Activated T-cell treated with anti-CD3 and anti-CD28 coated beads, Interleukin-2, amount 50 U/mL, for 24 hours (primary cell): ENCODE measurements at regions not wholly inside any gene's neighbourhood (a gene's known extent, or its start where the extent isn't known, plus 50 kb on each side); places are given as distances from the start of the nearest gene placed in this dataset.
A peak's percentile ranks its signal among the peaks of the same experiment; 100 is the strongest.
"Not testable (repeated sequence)": the region's sequence is repeated elsewhere in the genome, so short reads cannot be mapped to it uniquely, and the experiment has no call there.

Experiments used
- DNase-seq: peaks from one replicate; pipeline ENCODE4 v3.0.0-alpha.2; 2020
- H3K27ac Mint-ChIP-seq: 2 replicates; pipeline ENCODE4 v1.8.0; 2020; ENCODE audit warnings: mild to moderate bottlenecking, mixed read lengths
- H3K27me3 Mint-ChIP-seq: 2 replicates; pipeline ENCODE4 v1.8.0; 2020; ENCODE audit warnings: mixed read lengths
- H3K36me3 Mint-ChIP-seq: 2 replicates; pipeline ENCODE4 v1.8.0; 2020; ENCODE audit warnings: low read depth, mixed read lengths
- H3K4me1 Mint-ChIP-seq: 2 replicates; pipeline ENCODE4 v1.8.0; 2020; ENCODE audit warnings: low read depth, mixed read lengths
- H3K4me3 Mint-ChIP-seq: 2 replicates; pipeline ENCODE4 v1.8.0; 2020; ENCODE audit warnings: mild to moderate bottlenecking, moderate library complexity, mixed read lengths
- H3K9me3 Mint-ChIP-seq: 2 replicates; pipeline ENCODE4 v1.8.0; 2020; ENCODE audit warnings: mixed read lengths

DNA sequence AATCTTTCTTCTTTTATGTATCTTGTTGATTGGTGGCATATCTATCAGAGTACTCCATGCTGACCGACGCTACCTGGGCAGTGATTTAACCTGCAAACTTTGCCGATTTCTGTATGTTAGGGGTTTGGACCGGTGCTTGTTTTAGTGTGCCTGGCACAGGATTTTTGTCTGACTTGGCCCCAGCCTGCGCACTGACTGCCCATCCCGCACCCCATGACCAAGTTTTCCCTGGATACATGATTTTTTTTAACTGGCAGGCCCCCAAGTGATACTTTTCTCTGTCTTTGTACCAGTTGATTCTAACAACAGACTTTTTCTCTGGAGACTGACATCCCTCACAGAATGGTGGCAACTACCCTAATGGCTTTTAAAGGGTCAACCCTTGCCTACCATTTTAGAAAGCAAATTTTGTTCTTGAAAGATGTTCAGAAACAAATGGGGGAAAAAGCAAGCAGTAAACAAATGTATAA, 69.0 kb upstream of the C1QTNF9B start:
- Mint-ChIP-seq H3K27ac (peak overlapping the region; percentile 85), H3K36me3 (no peaks in the 10 kb centered on the region), H3K27me3 (no peaks in the 10 kb centered on the region), H3K4me3 (peak overlapping the region; percentile 38), H3K9me3 (no peaks in the 10 kb centered on the region), H3K4me1 (peaks cover 40% of the 10 kb centered on the region)
- DNase-seq = no peak

DNA sequence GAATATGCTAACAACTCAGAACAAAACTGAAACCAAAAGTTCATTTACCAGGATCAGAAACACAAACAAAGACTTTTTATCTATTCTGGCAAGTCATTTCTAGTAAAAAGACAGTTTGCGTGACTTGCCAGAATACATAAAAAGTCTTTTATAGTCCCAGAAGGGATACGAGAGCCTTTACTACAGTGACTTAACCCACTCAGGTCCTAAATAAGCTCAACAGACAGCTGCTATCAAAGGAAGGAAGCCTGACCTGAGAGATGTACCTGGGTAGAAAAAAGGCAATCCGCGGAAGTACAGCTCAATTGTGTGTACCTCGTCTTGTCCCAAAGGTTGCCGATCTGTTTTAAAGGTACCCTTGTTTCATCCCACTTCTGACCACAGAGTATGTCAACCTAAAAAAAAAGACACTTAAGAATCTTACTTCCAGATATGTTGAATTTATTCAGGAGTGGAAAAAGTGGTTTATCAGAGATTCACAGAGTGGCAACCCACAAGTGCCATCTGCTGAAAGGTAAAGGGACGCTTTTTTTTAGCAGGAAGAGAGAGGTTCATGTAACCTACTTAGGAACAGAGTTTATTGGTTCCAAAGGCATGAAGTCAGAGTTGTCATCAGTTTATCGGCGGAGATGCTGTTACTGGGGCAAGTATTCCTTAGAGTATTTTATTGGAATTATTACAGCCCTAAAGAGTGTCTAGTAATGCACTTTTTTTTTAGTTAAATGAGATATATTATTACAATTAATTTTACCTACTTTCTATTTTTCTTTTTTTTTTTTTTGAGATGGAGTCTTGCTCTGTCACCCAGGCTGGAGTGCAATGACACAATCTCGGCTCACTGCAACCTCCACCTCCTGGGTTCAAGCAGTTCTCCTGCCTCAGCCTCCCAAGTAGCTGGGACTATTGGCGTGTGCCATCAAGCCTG, 69.7 kb upstream of the C1QTNF9B start:
- no peak for DNase-seq
- Mint-ChIP-seq H3K4me1 (peaks cover 38% of the 10 kb centered on the region), H3K27me3 (no peaks in the 10 kb centered on the region), H3K9me3 (no peaks in the 10 kb centered on the region), H3K27ac (peak overlapping the region; percentile 85), H3K36me3 (no peaks in the 10 kb centered on the region), H3K4me3 (peak overlapping the region; percentile 38)

GRCh38 chr13:23967792-23968191, 70.5 kb upstream of the C1QTNF9B start:
- not testable (repeated sequence) for H3K36me3 Mint-ChIP-seq, H3K9me3 Mint-ChIP-seq, DNase-seq, H3K4me3 Mint-ChIP-seq, H3K27me3 Mint-ChIP-seq
- H3K27ac Mint-ChIP-seq = peak overlapping the region; percentile 66
- peaks cover 38% of the 10 kb centered on the region for H3K4me1 Mint-ChIP-seq

DNA sequence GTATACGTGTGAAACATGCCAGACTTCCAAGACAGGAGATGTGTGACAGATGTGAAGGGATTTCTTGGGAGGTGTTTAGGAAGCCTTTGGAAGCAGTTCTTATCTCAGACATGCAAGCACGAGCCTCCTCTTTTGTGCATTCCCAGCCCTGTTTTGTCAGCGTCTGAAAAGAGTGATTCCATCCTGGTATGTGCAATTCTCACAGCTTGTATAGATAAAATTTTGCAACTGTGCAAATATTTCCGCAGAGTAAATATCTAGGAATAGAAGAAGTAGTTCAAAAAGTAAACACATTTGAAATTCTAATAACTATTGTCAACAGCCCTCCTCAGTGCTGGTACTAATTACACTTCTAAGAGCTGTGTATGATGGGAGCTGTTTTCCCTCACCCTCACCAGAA, 72.3 kb upstream of the C1QTNF9B start:
- H3K4me3 Mint-ChIP-seq = no peak overlapping the region
- H3K27ac Mint-ChIP-seq = no peak overlapping the region
- peaks cover 23% of the 10 kb centered on the region for H3K4me1 Mint-ChIP-seq
- H3K9me3 Mint-ChIP-seq = no peaks in the 10 kb centered on the region
- H3K36me3 Mint-ChIP-seq = no peaks in the 10 kb centered on the region
- DNase-seq = no peak
- H3K27me3 Mint-ChIP-seq = no peaks in the 10 kb centered on the region

DNA sequence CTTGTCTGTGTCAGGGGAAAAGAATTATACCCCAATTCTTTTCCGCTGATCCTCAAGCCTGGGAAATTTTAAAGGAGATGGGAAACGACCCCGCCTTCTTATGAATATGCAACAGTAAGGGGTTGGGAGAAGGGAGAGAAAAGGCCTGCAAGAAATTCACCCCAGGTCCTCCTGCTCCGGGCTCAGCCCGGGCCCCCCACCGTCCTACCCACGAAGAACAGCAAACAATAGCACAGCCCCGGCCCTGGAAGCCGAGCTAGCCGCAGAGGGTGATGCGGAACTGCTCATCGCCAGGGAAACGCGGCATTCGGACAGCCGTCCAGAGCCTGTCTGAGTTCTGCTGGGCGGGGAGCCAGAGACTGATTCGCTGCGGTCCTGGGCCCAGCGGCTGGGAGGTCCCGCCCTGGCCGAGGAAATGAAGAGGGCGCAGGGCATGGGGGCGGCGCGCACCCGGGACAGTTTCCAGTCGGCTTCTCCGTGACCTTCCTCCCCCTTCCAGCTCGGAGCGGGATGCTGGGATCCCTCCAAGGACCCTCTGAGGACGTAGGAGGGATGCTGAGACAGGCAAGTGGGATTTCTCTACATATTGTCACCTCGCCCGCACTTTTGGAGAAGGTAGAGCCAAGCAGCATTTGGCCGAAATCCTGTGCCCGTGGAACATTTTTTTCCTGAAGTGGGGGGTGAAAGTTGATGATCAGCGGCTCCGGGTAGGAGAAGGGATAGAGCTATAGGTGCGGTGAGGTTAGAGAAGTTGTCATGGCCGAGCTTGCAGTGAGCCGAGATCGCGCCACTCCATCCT, 82.3 kb upstream of the C1QTNF9B start:
- no peaks in the 10 kb centered on the region for H3K9me3 Mint-ChIP-seq
- H3K27me3 Mint-ChIP-seq = peaks cover 33% of the 10 kb centered on the region
- no peaks in the 10 kb centered on the region for H3K36me3 Mint-ChIP-seq
- peaks cover 15% of the 10 kb centered on the region for H3K4me1 Mint-ChIP-seq
- peak; percentile 46 for DNase-seq
- peak overlapping the region; percentile 84 for H3K27ac Mint-ChIP-seq
- H3K4me3 Mint-ChIP-seq = peak overlapping the region; percentile 84

GRCh38 chr13:23980160-23980551, 82.9 kb upstream of the C1QTNF9B start:
- Mint-ChIP-seq H3K27ac (peak overlapping the region; percentile 84), H3K36me3 (no peaks in the 10 kb centered on the region), H3K4me3 (peak overlapping the region; percentile 84), H3K4me1 (peaks cover 15% of the 10 kb centered on the region), H3K27me3 (peaks cover 36% of the 10 kb centered on the region), H3K9me3 (no peaks in the 10 kb centered on the region)
- DNase-seq = peak; percentile 89

DNA sequence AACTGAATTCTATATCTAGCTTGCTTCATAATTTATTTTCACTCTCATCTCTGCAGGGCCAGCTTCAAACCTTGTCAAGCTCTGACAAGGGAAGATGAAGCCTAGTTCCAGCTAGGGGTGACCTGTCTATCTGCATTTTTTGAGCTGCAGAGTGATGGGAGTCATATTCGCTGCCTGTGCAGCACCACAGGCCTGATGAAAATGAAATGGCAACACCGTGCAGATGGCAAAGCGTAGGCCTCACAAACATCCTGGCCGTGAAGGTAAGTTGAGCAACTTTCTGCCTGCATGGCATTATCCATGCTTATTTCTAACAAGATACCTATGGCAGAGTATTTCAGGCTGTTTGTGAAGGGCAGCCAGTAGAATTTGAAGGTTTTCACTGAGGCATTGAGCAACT, 86.4 kb upstream of the C1QTNF9B start:
- Mint-ChIP-seq H3K9me3 (no peaks in the 10 kb centered on the region), H3K4me3 (no peak overlapping the region), H3K36me3 (no peaks in the 10 kb centered on the region), H3K4me1 (peaks cover 15% of the 10 kb centered on the region), H3K27ac (no peak overlapping the region), H3K27me3 (peaks cover 49% of the 10 kb centered on the region)
- DNase-seq = no peak

DNA sequence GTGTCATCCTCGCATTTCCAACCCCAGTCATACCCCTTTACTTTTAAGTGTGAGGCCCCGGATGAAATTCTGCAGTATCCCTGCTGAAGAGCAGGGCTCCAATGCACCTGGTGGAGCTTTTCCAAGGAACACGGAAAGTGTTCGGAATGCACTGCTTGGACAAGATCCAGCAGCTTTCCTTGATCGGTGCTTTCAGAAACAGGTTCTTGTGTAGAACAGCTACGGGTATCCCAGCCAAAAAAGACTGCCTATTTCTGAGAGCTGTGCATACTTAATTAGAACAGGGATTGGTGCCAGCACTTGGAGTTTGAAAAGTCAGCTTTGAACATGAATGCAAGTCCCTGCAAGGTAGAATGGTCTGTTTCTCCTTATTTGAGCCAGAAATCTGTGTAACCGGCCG, 87.2 kb upstream of the C1QTNF9B start:
- DNase-seq = no peak
- Mint-ChIP-seq H3K4me1 (peaks cover 8% of the 10 kb centered on the region), H3K36me3 (no peaks in the 10 kb centered on the region), H3K9me3 (no peaks in the 10 kb centered on the region), H3K27me3 (peaks cover 44% of the 10 kb centered on the region), H3K27ac (no peak overlapping the region), H3K4me3 (no peak overlapping the region)

DNA sequence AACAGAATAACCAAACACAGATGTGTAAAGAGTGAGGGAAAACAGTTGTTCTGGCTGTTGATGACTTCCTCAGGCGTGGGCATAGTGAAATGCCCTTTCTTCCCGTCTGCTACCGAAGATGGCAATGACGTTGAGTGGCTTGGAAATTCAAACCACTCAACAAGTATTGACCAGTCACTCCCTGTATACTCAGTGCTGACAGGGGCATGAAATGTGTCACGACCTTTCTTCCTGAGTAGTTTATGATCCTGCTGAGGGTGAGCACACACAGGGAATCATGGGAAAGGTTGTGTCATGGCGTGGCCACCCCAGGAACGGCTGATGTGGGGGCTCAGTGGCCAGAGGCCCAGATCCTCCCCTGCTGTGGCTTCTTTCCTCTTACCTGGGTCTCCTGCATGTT, 87.8 kb upstream of the C1QTNF9B start:
- no peak for DNase-seq
- no peak overlapping the region for H3K4me3 Mint-ChIP-seq
- no peaks in the 10 kb centered on the region for H3K9me3 Mint-ChIP-seq
- peaks cover 4% of the 10 kb centered on the region for H3K4me1 Mint-ChIP-seq
- no peaks in the 10 kb centered on the region for H3K36me3 Mint-ChIP-seq
- peaks cover 42% of the 10 kb centered on the region for H3K27me3 Mint-ChIP-seq
- H3K27ac Mint-ChIP-seq = no peak overlapping the region

DNA sequence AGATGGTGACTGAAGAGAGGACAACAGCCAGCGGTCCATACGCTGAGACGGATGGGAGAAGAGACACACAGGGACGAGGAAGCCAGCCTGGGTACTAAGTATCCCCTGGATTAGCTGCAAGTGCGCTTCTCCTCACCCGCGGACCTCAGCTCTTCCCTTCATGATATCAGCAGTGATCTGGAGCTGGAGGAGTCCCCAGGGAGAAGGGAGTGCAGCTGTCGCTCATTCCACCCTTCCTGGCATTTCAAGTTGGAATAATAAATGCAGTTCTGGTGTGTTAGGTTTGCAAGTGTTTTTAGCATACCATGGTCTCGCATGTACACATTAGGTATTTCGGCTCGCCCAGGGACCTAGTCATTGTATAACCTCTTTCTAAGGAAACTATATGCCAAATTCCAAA, 88.5 kb upstream of the C1QTNF9B start:
- DNase-seq = no peak
- Mint-ChIP-seq H3K9me3 (no peaks in the 10 kb centered on the region), H3K27me3 (peaks cover 36% of the 10 kb centered on the region), H3K27ac (no peak overlapping the region), H3K4me3 (no peak overlapping the region), H3K4me1 (no peaks in the 10 kb centered on the region), H3K36me3 (no peaks in the 10 kb centered on the region)

- Mint-ChIP-seq H3K36me3 (no peaks in the 10 kb centered on the region), H3K4me1 (no peaks in the 10 kb centered on the region), H3K4me3 (no peak overlapping the region), H3K9me3 (no peaks in the 10 kb centered on the region), H3K27me3 (peaks cover 28% of the 10 kb centered on the region), H3K27ac (no peak overlapping the region)
- DNase-seq = no peak
These were observed 89.3 kb upstream of the C1QTNF9B start for GRCh38 chr13:23986619-23987018.

GRCh38 chr13:23987331-23987894, 90.1 kb upstream of the C1QTNF9B start:
- Mint-ChIP-seq H3K36me3 (no peaks in the 10 kb centered on the region), H3K9me3 (no peaks in the 10 kb centered on the region), H3K4me3 (no peak overlapping the region), H3K27me3 (peaks cover 28% of the 10 kb centered on the region), H3K27ac (no peak overlapping the region), H3K4me1 (no peaks in the 10 kb centered on the region)
- no peak for DNase-seq

- Mint-ChIP-seq H3K4me1 (no peaks in the 10 kb centered on the region), H3K27ac (no peak overlapping the region), H3K4me3 (no peak overlapping the region), H3K36me3 (no peaks in the 10 kb centered on the region), H3K27me3 (peaks cover 32% of the 10 kb centered on the region), H3K9me3 (no peaks in the 10 kb centered on the region)
- no peak for DNase-seq
These were observed 91.3 kb upstream of the C1QTNF9B start for GRCh38 chr13:23988546-23989122.

DNA sequence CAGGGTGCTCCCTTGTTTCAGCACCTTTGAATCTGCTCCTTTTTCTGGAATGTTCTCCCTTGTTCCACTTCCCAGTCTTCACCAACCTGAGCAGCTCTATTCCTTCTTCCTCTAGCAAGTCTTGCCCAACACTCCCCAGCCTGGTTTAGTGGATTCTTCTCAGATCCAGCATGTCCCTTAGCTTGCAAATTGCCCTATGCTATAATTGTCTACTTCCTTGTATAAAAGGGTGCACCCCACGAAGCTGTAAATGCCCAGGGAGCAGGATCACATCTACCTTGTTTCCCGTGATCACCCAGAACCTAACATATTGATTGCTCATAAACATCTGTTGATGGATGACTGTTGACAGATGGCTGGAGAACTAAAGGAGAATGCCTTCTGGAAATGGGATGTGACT, 93.2 kb upstream of the C1QTNF9B start:
- no peaks in the 10 kb centered on the region for H3K9me3 Mint-ChIP-seq
- H3K4me3 Mint-ChIP-seq = no peak overlapping the region
- H3K36me3 Mint-ChIP-seq = no peaks in the 10 kb centered on the region
- H3K4me1 Mint-ChIP-seq = no peaks in the 10 kb centered on the region
- H3K27ac Mint-ChIP-seq = no peak overlapping the region
- H3K27me3 Mint-ChIP-seq = peaks cover 27% of the 10 kb centered on the region
- no peak for DNase-seq
